MCF 10A (cell line): ENCODE measurements at regions not wholly inside any gene's neighbourhood (a gene's known extent, or its start where the extent isn't known, plus 50 kb on each side); places are given as distances from the start of the nearest gene placed in this dataset.

Experiments
- BruUV-seq: library from RNA; stranded (reverse); fragments of 400-500 nt; replicated peaks from 2 replicates; lab custom pipeline; 2021; lab: Mats Ljungman, UMichigan
- CTCF ChIA-PET: fragments of 300-600 bp; sonication (Branson Sonifier 250); formaldehyde crosslinking; extraction: SDS; loops from one replicate; lab custom pipeline; 2021; ENCODE audit warnings: antibody characterized with exemption, inconsistent platforms; lab: Yijun Ruan, JAX
- POLR2A ChIA-PET: fragments of 300-600, 350-650 bp; sonication (Branson Sonifier 250); formaldehyde crosslinking; extraction: SDS; loops from one replicate; lab custom pipeline; 2020; ENCODE audit warnings: antibody characterized with exemption, inconsistent platforms; lab: Yijun Ruan, JAX
- DNase-seq: peaks from one replicate; pipeline ENCODE4 v3.0.0-alpha.2; 2018; ENCODE audit not compliant: unreplicated experiment
- H3K27ac Mint-ChIP-seq: one replicate; pipeline ENCODE4 v1.8.0; 2022; ENCODE audit warnings: mild to moderate bottlenecking, low read depth, mixed read lengths; ENCODE audit not compliant: unreplicated experiment
- H3K27me3 Mint-ChIP-seq: one replicate; pipeline ENCODE4 v1.8.0; 2022; ENCODE audit warnings: mixed read lengths; ENCODE audit not compliant: insufficient read depth, unreplicated experiment
- H3K36me3 Mint-ChIP-seq: one replicate; pipeline ENCODE4 v1.8.0; 2022; ENCODE audit warnings: mild to moderate bottlenecking, moderate library complexity, mixed read lengths; ENCODE audit not compliant: insufficient read depth, unreplicated experiment
- H3K4me1 Mint-ChIP-seq: one replicate; pipeline ENCODE4 v1.8.0; 2022; ENCODE audit warnings: mixed read lengths; ENCODE audit not compliant: insufficient read depth, unreplicated experiment
- H3K4me3 Mint-ChIP-seq: one replicate; pipeline ENCODE4 v1.8.0; 2022; ENCODE audit warnings: mild to moderate bottlenecking, moderate library complexity, mixed read lengths; ENCODE audit not compliant: unreplicated experiment
- H3K9me3 Mint-ChIP-seq: one replicate; pipeline ENCODE4 v1.8.0; 2022; ENCODE audit warnings: mixed read lengths; ENCODE audit not compliant: unreplicated experiment
- intact Hi-C: fragments of 100-400 bp; cut with micrococcal nuclease; formaldehyde crosslinking; loops from 2 replicates; pipeline ENCODE4 v1.14.1; 2022
- TF ChIP-seq, protein P1 (sequence below): fragments of 200-600 bp; IDR thresholded peaks from one replicate; pipeline ENCODE4 v1.8.0; 2022; ENCODE audit warnings: antibody characterized with exemption, mild to moderate bottlenecking; ENCODE audit not compliant: unreplicated experiment

DNA sequence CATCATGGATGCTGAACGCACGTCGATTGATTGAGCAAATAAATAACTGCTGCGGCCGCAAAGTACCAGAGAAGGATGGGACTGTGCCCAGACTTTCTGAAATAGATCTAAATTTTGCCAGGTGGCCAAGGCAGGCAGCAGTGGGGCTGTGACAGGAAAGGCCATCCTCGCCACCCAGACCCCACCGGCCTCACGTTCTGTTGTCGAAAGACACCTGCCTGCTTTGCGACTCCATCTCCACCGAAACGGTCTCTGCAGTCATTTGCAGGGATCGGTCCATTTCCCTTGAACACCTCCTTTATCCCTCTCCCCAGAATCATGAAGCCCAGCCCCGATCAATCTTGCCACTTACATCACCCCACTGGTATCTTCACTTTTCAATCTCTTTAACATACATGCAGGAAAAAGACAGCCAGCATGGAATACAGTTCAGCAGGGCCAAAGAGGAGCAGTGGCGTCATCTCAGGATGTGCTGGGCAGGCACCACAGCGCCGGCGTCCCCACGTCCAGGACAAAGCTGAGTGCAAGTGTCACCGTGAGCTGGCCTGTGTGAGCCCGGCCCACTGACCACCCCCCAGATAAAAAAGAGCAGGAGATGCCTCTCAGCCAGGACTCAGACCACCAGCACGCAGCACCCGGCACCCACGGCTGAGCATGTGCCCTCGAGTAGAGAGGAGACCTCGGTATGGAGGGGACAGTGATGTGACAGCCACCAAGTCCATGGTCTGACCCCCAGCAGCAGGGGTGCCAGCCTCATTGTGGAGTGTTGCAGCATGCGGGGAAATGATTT, 610.3 kb downstream of the TBC1D22A start:
- ChIA-PET CTCF (no interaction called here), POLR2A (interaction anchor here (0.7 kb wide), 1 partner anchor 13 kb away, joined by 3 read pairs; no protein-coding TSS in a partner anchor)
- intact Hi-C loops = no loop called here
- Mint-ChIP-seq H3K36me3 (no peaks in the 10 kb centered on the region), H3K4me3 (no peak overlapping the region), H3K9me3 (no peaks in the 10 kb centered on the region), H3K27ac (no peak overlapping the region), H3K4me1 (no peaks in the 10 kb centered on the region), H3K27me3 (peaks cover 25% of the 10 kb centered on the region)
- no peak for DNase-seq
- TF ChIP-seq, protein P1, sequence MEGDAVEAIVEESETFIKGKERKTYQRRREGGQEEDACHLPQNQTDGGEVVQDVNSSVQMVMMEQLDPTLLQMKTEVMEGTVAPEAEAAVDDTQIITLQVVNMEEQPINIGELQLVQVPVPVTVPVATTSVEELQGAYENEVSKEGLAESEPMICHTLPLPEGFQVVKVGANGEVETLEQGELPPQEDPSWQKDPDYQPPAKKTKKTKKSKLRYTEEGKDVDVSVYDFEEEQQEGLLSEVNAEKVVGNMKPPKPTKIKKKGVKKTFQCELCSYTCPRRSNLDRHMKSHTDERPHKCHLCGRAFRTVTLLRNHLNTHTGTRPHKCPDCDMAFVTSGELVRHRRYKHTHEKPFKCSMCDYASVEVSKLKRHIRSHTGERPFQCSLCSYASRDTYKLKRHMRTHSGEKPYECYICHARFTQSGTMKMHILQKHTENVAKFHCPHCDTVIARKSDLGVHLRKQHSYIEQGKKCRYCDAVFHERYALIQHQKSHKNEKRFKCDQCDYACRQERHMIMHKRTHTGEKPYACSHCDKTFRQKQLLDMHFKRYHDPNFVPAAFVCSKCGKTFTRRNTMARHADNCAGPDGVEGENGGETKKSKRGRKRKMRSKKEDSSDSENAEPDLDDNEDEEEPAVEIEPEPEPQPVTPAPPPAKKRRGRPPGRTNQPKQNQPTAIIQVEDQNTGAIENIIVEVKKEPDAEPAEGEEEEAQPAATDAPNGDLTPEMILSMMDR = no peak
- BruUV-seq = no TSS peak

- POLR2A ChIA-PET = interaction anchor here (0.7 kb wide), 1 partner anchor 12 kb away, joined by 3 read pairs; no protein-coding TSS in a partner anchor
- intact Hi-C loops = no loop called here
- Mint-ChIP-seq H3K4me3 (no peak overlapping the region), H3K27me3 (peaks cover 30% of the 10 kb centered on the region), H3K27ac (no peak overlapping the region), H3K9me3 (no peaks in the 10 kb centered on the region), H3K36me3 (no peaks in the 10 kb centered on the region), H3K4me1 (no peaks in the 10 kb centered on the region)
- no peak for DNase-seq
- no TSS peak for BruUV-seq
- CTCF ChIA-PET = no interaction called here
- TF ChIP-seq, protein P1 = no peak
These were observed 609.7 kb downstream of the TBC1D22A start for GRCh38 chr22:47372111-47372581.

DNA sequence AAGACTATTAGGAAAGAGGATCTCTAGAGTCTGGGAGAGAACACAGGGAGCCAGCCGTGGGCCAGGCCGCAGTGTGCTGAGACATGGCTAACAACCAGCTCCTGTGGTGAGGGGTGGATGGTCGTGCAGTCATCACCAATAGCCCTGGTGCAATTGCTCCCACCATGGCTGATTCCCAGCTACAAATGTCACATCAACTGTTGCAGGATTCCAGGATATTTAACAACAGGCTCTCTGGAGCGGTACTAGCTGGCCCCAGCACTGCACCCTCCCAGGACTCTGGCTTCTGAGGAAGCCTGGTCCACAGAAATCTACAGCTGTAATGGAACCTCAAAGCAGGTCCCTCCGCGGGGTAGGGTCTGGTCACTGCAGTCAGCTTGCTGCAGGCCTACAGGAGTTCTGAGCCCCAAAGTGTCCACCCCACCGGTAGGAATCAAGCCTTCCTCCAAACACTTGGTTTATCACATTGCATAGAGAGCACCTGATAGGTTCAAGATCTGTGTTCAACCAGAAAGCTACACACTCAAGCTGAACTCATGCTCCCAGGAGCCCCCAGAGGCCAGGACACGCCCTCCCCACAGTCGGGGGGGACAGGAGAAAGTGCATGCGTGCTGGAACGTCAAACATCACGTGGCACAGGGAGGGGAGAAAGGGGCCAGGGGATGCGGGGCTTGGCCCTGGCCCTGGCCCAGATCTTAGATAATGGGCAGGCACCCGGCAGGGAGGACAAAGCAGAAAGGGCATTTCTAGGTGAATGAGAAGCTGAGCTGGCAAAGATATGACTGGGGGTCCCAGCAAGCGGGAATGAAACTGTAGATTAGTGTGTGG, 609.0 kb downstream of the TBC1D22A start:
- Mint-ChIP-seq H3K36me3 (no peaks in the 10 kb centered on the region), H3K4me1 (no peaks in the 10 kb centered on the region), H3K9me3 (no peaks in the 10 kb centered on the region), H3K27me3 (peaks cover 33% of the 10 kb centered on the region), H3K4me3 (no peak overlapping the region), H3K27ac (no peak overlapping the region)
- no peak for DNase-seq
- no TSS peak for BruUV-seq
- intact Hi-C loops = no loop called here
- ChIA-PET POLR2A (no interaction called here), CTCF (no interaction called here)
- TF ChIP-seq, protein P1 = no peak
